CD14-positive monocyte (primary cell): ENCODE measurements at regions not wholly inside any gene's neighbourhood (a gene's known extent, or its start where the extent isn't known, plus 50 kb on each side); places are given as distances from the start of the nearest gene placed in this dataset.

ENCODE experiments used
- DNase-seq, 3 donors: peaks; one replicate each; pipeline ENCODE4 v3.0.0-alpha.2; 2011 to 2022
- H2AFZ ChIP-seq: 2 replicates; pipeline ENCODE4 v1.6.0; 2012; ENCODE audit warnings: mild to moderate bottlenecking, low read depth, low read length, inconsistent platforms; ENCODE audit not compliant: insufficient read depth, poor library complexity, severe bottlenecking
- H3K27ac ChIP-seq, 2 donors: 1 replicate in 1 of 2; 2 replicates in 1 of 2; pipeline ENCODE4 v1.5.1; 2012 to 2013; ENCODE audit warnings: low read length in 2 of 2, control low read depth in 1 of 2, inconsistent platforms in 1 of 2, low read depth in 1 of 2, mild to moderate bottlenecking in 1 of 2
- H3K27me3 ChIP-seq, 2 donors: one replicate each; pipeline versions ENCODE4 v1.6.0 to v1.6.1; 2011 to 2013; ENCODE audit warnings: low read length in 2 of 2; ENCODE audit not compliant: control insufficient read depth in 2 of 2, insufficient read depth in 2 of 2
- H3K36me3 ChIP-seq, 2 donors: replicated peaks in 1 of 2; 1 replicate in 1 of 2; 2 replicates in 1 of 2; pipeline versions ENCODE4 v1.5.1 to v1.6.1; 2012 to 2013; ENCODE audit warnings: low read length in 2 of 2, control low read depth in 1 of 2, inconsistent platforms in 1 of 2, mild to moderate bottlenecking in 1 of 2; ENCODE audit not compliant: insufficient read depth in 2 of 2, control insufficient read depth in 1 of 2
- H3K4me1 ChIP-seq, 2 donors: 1 replicate in 1 of 2; 2 replicates in 1 of 2; pipeline versions ENCODE4 v1.5.1 to v1.6.1; 2012 to 2013; ENCODE audit warnings: low read length in 2 of 2, control low read depth in 1 of 2, inconsistent platforms in 1 of 2, mild to moderate bottlenecking in 1 of 2, moderate library complexity in 1 of 2; ENCODE audit not compliant: insufficient read depth in 2 of 2, control insufficient read depth in 1 of 2
- H3K4me2 ChIP-seq: replicated peaks from 2 replicates; pipeline ENCODE3; 2012; ENCODE audit warnings: low read length, moderate library complexity, mild to moderate bottlenecking; ENCODE audit not compliant: poor library complexity, severe bottlenecking; ENCODE audit errors: extremely low read depth
- H3K4me3 ChIP-seq, 3 experiments: fragments of 200-600 bp in 1 of 3; sonication (generic) in 1 of 3; replicated peaks in 1 of 3; 1 replicate in 2 of 3; 2 replicates in 1 of 3; pipeline ENCODE4 v1.5.1; 2011 to 2013; ENCODE audit warnings: low read length in 3 of 3, mild to moderate bottlenecking in 3 of 3, control low read depth in 2 of 3, low read depth in 2 of 3, inconsistent platforms in 1 of 3, moderate library complexity in 1 of 3
- H3K79me2 ChIP-seq: 2 replicates; pipeline ENCODE4 v1.6.0; 2012; ENCODE audit warnings: mild to moderate bottlenecking, control low read depth, inconsistent platforms, low read length, moderate library complexity; ENCODE audit not compliant: insufficient read depth
- H3K9ac ChIP-seq: 2 replicates; pipeline ENCODE4 v1.6.0; 2017; ENCODE audit warnings: low read length, mild to moderate bottlenecking; ENCODE audit not compliant: insufficient read depth, poor library complexity, severe bottlenecking
- H3K9me3 ChIP-seq, 2 donors: replicated peaks in 1 of 2; 1 replicate in 1 of 2; 2 replicates in 1 of 2; pipeline versions ENCODE4 v1.5.1 to v1.6.1; 2012 to 2013; ENCODE audit warnings: low read length in 2 of 2, control low read depth in 1 of 2; ENCODE audit not compliant: control insufficient read depth in 1 of 2, insufficient read depth in 1 of 2
- H4K20me1 ChIP-seq: 2 replicates; pipeline ENCODE4 v1.6.0; 2012; ENCODE audit warnings: mild to moderate bottlenecking, low read length, control low read depth, moderate library complexity; ENCODE audit not compliant: insufficient read depth
- H3K27ac Mint-ChIP-seq, 7 donors: one replicate each; pipeline ENCODE4 v1.8.0; 2020; ENCODE audit warnings: mild to moderate bottlenecking in 7 of 7, mixed read lengths in 7 of 7, moderate library complexity in 6 of 7, inconsistent platforms in 2 of 7
- H3K27me3 Mint-ChIP-seq, 3 donors: one replicate each; pipeline ENCODE4 v1.8.0; 2021 to 2022; ENCODE audit warnings: low read depth in 3 of 3, mild to moderate bottlenecking in 3 of 3, mixed read lengths in 3 of 3, moderate library complexity in 3 of 3, inconsistent platforms in 1 of 3
- H3K36me3 Mint-ChIP-seq, 2 donors: one replicate each; pipeline ENCODE4 v1.8.0; 2020; ENCODE audit warnings: mixed read lengths in 2 of 2, inconsistent platforms in 1 of 2, mild to moderate bottlenecking in 1 of 2
- H3K4me1 Mint-ChIP-seq: one replicate; pipeline ENCODE4 v1.8.0; 2020; ENCODE audit warnings: mild to moderate bottlenecking, mixed read lengths
- H3K4me3 Mint-ChIP-seq, 2 donors: one replicate each; pipeline ENCODE4 v1.8.0; 2020; ENCODE audit warnings: mild to moderate bottlenecking in 2 of 2, mixed read lengths in 2 of 2, moderate library complexity in 1 of 2
- H3K9me3 Mint-ChIP-seq, 7 donors: one replicate each; pipeline ENCODE4 v1.8.0; 2020 to 2022; ENCODE audit warnings: mixed read lengths in 7 of 7, mild to moderate bottlenecking in 6 of 7, moderate library complexity in 6 of 7, inconsistent platforms in 2 of 7
- CTCF ChIP-seq: fragments of 200-600 bp; IDR thresholded peaks from one replicate; pipeline ENCODE4 v1.8.0; 2022; ENCODE audit warnings: antibody characterized with exemption, mild to moderate bottlenecking
- WGBS: methylation state at CpG from one replicate; pipeline ENCODE4 v1.1.5; 2013; ENCODE audit warnings: missing lambda C conversion rate; ENCODE audit not compliant: insufficient coverage; 5-methylcytosine and 5-hydroxymethylcytosine counted together
- intact Hi-C, 2 donors: fragments of 100-400 bp; cut with micrococcal nuclease; formaldehyde crosslinking; loops; one replicate each; pipeline versions ENCODE4 v1.15.0 to v1.15.1; 2023

DNA sequence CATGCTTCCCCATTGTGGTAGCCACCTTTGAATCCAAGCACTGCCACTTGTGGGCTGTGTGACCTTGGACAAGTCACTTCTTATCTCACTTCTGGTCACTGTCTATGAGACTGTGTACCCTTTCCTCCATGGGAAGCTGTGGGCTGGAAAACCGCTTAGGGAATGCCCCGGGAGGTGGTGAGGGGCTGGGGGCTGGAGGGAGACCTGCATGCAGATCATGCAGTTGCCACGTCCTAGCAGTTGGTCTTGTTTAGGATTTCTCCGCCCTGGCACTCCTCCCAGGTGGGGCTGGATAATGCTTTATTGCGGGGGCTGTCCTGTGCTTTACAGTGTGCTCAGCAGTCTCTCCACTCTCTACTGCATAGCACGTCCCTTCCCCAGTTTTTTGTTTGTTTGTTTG lies 62.9 kb upstream of the OPN4 start:
- Histone ChIP-seq H3K27ac (no peak overlapping the region), H3K4me2 (no peak overlapping the region), H3K9me3 (no peaks in the 10 kb centered on the region), H3K79me2 (no peaks in the 10 kb centered on the region), H3K9ac (no peak overlapping the region), H3K36me3 (no peaks in the 10 kb centered on the region), H3K27me3 (no peaks in the 10 kb centered on the region), H2AFZ (no peak overlapping the region), H3K4me1 (no peaks in the 10 kb centered on the region), H3K4me3 (no peak overlapping the region), H4K20me1 (no peaks in the 10 kb centered on the region)
- Mint-ChIP-seq H3K4me1 (peaks cover 2% of the 10 kb centered on the region), H3K27ac (no peak overlapping the region), H3K4me3 (no peak overlapping the region), H3K36me3 (no peaks in the 10 kb centered on the region), H3K9me3 (no peaks in the 10 kb centered on the region), H3K27me3 (peaks cover 3 to 9% (median 5%) of the 10 kb centered on the region in 3 donors)
- no peak for TF ChIP-seq CTCF
- WGBS, result 100% methylated on average over 4 of the region's 6 CpGs
- no peak for DNase-seq
- intact Hi-C loops, result no loop called here

DNA sequence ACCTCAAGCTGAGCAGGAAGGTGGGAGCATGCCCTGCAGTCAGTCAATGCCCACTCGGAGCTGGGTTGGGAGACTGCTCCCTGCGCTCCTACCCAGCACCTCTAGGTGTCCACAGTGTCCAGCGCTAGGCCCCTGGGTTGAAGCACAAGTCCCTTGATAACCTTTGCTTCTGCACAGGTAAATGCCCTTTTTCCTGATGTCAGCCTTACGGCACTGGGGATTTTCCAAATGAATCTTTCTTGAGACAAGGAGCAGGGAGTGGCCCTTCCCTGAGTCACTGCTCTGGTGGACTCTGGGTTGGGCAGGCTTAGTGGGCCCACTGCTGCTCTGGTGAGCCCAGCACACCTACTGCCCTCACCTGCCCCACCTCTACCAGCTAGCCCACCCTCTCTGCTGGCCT lies 61.9 kb upstream of the OPN4 start:
- Histone ChIP-seq H2AFZ (no peak overlapping the region), H3K79me2 (no peaks in the 10 kb centered on the region), H3K9me3 (no peaks in the 10 kb centered on the region), H3K9ac (no peak overlapping the region), H3K4me1 (no peaks in the 10 kb centered on the region), H3K27ac (no peak overlapping the region), H3K27me3 (no peaks in the 10 kb centered on the region), H3K4me2 (no peak overlapping the region), H3K4me3 (no peak overlapping the region), H4K20me1 (no peaks in the 10 kb centered on the region), H3K36me3 (no peaks in the 10 kb centered on the region)
- intact Hi-C loops, result no loop called here
- peaks cover 4 to 9% (median 5%) of the 10 kb centered on the region in 3 donors for H3K27me3 Mint-ChIP-seq
- DNase-seq, result no peak
- H3K27ac Mint-ChIP-seq, result no peak overlapping the region
- WGBS, result 96% methylated on average over 4 of the region's 4 CpGs
- peaks cover 2% of the 10 kb centered on the region for H3K4me1 Mint-ChIP-seq
- H3K4me3 Mint-ChIP-seq, result no peak overlapping the region
- TF ChIP-seq CTCF, result no peak
- H3K36me3 Mint-ChIP-seq, result no peaks in the 10 kb centered on the region
- H3K9me3 Mint-ChIP-seq, result no peaks in the 10 kb centered on the region
